Trophoblast cell (in vitro differentiated cells and primary cell): ENCODE measurements at regions not wholly inside any gene's neighbourhood (a gene's known extent, or its start where the extent isn't known, plus 50 kb on each side); places are given as distances from the start of the nearest gene placed in this dataset.

ENCODE experiments used
- DNase-seq, 2 donors: peaks; one replicate each; pipeline ENCODE4 v3.0.0-alpha.2; 2016
- H2AFZ ChIP-seq: 2 replicates; pipeline ENCODE4 v1.6.1; 2013; ENCODE audit warnings: low read length, moderate library complexity, mild to moderate bottlenecking; ENCODE audit not compliant: insufficient read depth, poor library complexity
- H2AK5ac ChIP-seq: 2 replicates; pipeline ENCODE4 v1.6.1; 2013; ENCODE audit warnings: mild to moderate bottlenecking, low read length
- H2BK120ac ChIP-seq: 2 replicates; pipeline ENCODE4 v1.6.1; 2013; ENCODE audit warnings: low read length, mild to moderate bottlenecking, moderate library complexity; ENCODE audit not compliant: insufficient read depth, poor library complexity
- H2BK12ac ChIP-seq: 2 replicates; pipeline ENCODE4 v1.6.1; 2013; ENCODE audit warnings: mild to moderate bottlenecking, low read length, moderate library complexity
- H2BK5ac ChIP-seq: 2 replicates; pipeline ENCODE4 v1.6.1; 2013; ENCODE audit warnings: low read length, low read depth, moderate library complexity, mild to moderate bottlenecking; ENCODE audit not compliant: poor library complexity
- H3K14ac ChIP-seq: 2 replicates; pipeline ENCODE4 v1.6.1; 2013; ENCODE audit warnings: mild to moderate bottlenecking, low read length
- H3K18ac ChIP-seq: 2 replicates; pipeline ENCODE4 v1.6.1; 2013; ENCODE audit warnings: mild to moderate bottlenecking, low read length
- H3K23ac ChIP-seq: 2 replicates; pipeline ENCODE4 v1.6.1; 2013; ENCODE audit warnings: low read length
- H3K27ac ChIP-seq: 2 replicates; pipeline ENCODE4 v1.5.1; 2013; ENCODE audit warnings: low read depth, mild to moderate bottlenecking, inconsistent platforms, low read length, moderate library complexity
- H3K27me3 ChIP-seq: 2 replicates; pipeline ENCODE4 v1.6.1; 2013; ENCODE audit warnings: inconsistent platforms, mild to moderate bottlenecking, low read length, moderate library complexity; ENCODE audit not compliant: insufficient read depth
- H3K36me3 ChIP-seq, 2 experiments: 1 replicate in 1 of 2; 2 replicates in 1 of 2; pipeline ENCODE4 v1.6.1; 2013; ENCODE audit warnings: low read length in 2 of 2, mild to moderate bottlenecking in 2 of 2, moderate library complexity in 1 of 2; ENCODE audit not compliant: insufficient read depth in 2 of 2, control insufficient read depth in 1 of 2
- H3K4ac ChIP-seq: 2 replicates; pipeline ENCODE4 v1.6.1; 2013; ENCODE audit warnings: low read depth, mild to moderate bottlenecking, low read length, moderate library complexity
- H3K4me1 ChIP-seq, 2 experiments: 1 replicate in 1 of 2; 2 replicates in 1 of 2; pipeline ENCODE4 v1.6.1; 2013; ENCODE audit warnings: low read length in 2 of 2, mild to moderate bottlenecking in 2 of 2, moderate library complexity in 1 of 2; ENCODE audit not compliant: insufficient read depth in 2 of 2, control insufficient read depth in 1 of 2
- H3K4me2 ChIP-seq: 2 replicates; pipeline ENCODE4 v1.6.1; 2013; ENCODE audit warnings: inconsistent platforms, mild to moderate bottlenecking, low read length, moderate library complexity
- H3K4me3 ChIP-seq: 2 replicates; pipeline ENCODE4 v1.5.1; 2013; ENCODE audit warnings: mild to moderate bottlenecking, low read depth, low read length, inconsistent platforms
- H3K79me1 ChIP-seq: one replicate; pipeline ENCODE4 v1.6.1; 2013; ENCODE audit warnings: low read length
- H3K79me2 ChIP-seq: 2 replicates; pipeline ENCODE4 v1.6.1; 2013; ENCODE audit warnings: low read length, mild to moderate bottlenecking; ENCODE audit not compliant: control insufficient read depth, insufficient read depth, poor library complexity
- H3K9ac ChIP-seq: 2 replicates; pipeline ENCODE4 v1.6.1; 2013; ENCODE audit warnings: mild to moderate bottlenecking, low read length
- H3K9me3 ChIP-seq: 2 replicates; pipeline ENCODE4 v1.6.1; 2013; ENCODE audit warnings: low read depth, mild to moderate bottlenecking, control low read depth, inconsistent platforms, low read length; ENCODE audit not compliant: insufficient read depth
- H4K12ac ChIP-seq: 2 replicates; pipeline ENCODE4 v1.6.1; 2013; ENCODE audit warnings: low read depth, mild to moderate bottlenecking, low read length, moderate library complexity
- H4K8ac ChIP-seq: 2 replicates; pipeline ENCODE4 v1.6.1; 2013; ENCODE audit warnings: low read depth, mild to moderate bottlenecking, low read length, moderate library complexity
- H4K91ac ChIP-seq: one replicate; pipeline ENCODE4 v1.6.1; 2013; ENCODE audit warnings: low read depth, mild to moderate bottlenecking, low read length, moderate library complexity
- WGBS: extraction: QIAGEN DNeasy Blood & Tissue Kit; methylation state at CpG from one replicate; pipeline ENCODE4 v1.1.7; 2013; ENCODE audit warnings: missing lambda C conversion rate; ENCODE audit not compliant: insufficient read length, insufficient coverage; ENCODE audit errors: extremely low coverage; 5-methylcytosine and 5-hydroxymethylcytosine counted together

- Histone ChIP-seq H4K12ac (no peak overlapping the region), H3K4ac (no peak overlapping the region), H3K36me3 (no peaks in the 10 kb centered on the region), H3K4me1 (no peaks in the 10 kb centered on the region), H3K4me2 (no peak overlapping the region), H4K8ac (no peak overlapping the region), H4K91ac (no peak overlapping the region), H2BK12ac (no peak overlapping the region), H3K18ac (no peak overlapping the region), H3K23ac (no peak overlapping the region), H3K4me3 (no peak overlapping the region), H2AFZ (no peak overlapping the region), H3K79me1 (no peaks in the 10 kb centered on the region), H2AK5ac (no peak overlapping the region), H3K9ac (no peak overlapping the region), H2BK5ac (no peak overlapping the region), H3K27ac (no peak overlapping the region), H3K27me3 (no peaks in the 10 kb centered on the region), H3K9me3 (peaks cover 6% of the 10 kb centered on the region), H3K14ac (no peak overlapping the region), H3K79me2 (no peaks in the 10 kb centered on the region), H2BK120ac (no peak overlapping the region)
- WGBS = no CpG with 5 or more reads among the region's 1 CpG
- no peak for DNase-seq
These were observed 421.2 kb upstream of the DAB1 start for GRCh38 chr1:57845041-57845440.

GRCh38 chr1:57844382-57844980 lies 420.6 kb upstream of the DAB1 start:
- no peak overlapping the region for H2AFZ ChIP-seq
- no peak overlapping the region for H2BK5ac ChIP-seq
- no peak overlapping the region for H2BK120ac ChIP-seq
- H3K27ac ChIP-seq = no peak overlapping the region
- no peaks in the 10 kb centered on the region for H3K27me3 ChIP-seq
- H4K8ac ChIP-seq = no peak overlapping the region
- no peak overlapping the region for H3K4me2 ChIP-seq
- no peak overlapping the region for H2BK12ac ChIP-seq
- H4K91ac ChIP-seq = no peak overlapping the region
- H3K18ac ChIP-seq = no peak overlapping the region
- H3K36me3 ChIP-seq = no peaks in the 10 kb centered on the region
- no peak overlapping the region for H2AK5ac ChIP-seq
- H3K14ac ChIP-seq = no peak overlapping the region
- H4K12ac ChIP-seq = no peak overlapping the region
- peaks cover 6% of the 10 kb centered on the region for H3K9me3 ChIP-seq
- no peak overlapping the region for H3K23ac ChIP-seq
- H3K79me2 ChIP-seq = no peaks in the 10 kb centered on the region
- H3K4me1 ChIP-seq = no peaks in the 10 kb centered on the region
- H3K79me1 ChIP-seq = no peaks in the 10 kb centered on the region
- H3K4ac ChIP-seq = no peak overlapping the region
- no CpG with 5 or more reads among the region's 3 CpGs for WGBS
- H3K4me3 ChIP-seq = no peak overlapping the region
- H3K9ac ChIP-seq = no peak overlapping the region
- DNase-seq = no peak

GRCh38 chr1:57843760-57844159 lies 419.9 kb upstream of the DAB1 start:
- no peak for DNase-seq
- no peak overlapping the region for H2BK12ac ChIP-seq
- no peak overlapping the region for H2AK5ac ChIP-seq
- no peak overlapping the region for H3K4me3 ChIP-seq
- no peak overlapping the region for H3K4ac ChIP-seq
- no peak overlapping the region for H2AFZ ChIP-seq
- no peak overlapping the region for H4K12ac ChIP-seq
- H4K8ac ChIP-seq = no peak overlapping the region
- H3K79me2 ChIP-seq = no peaks in the 10 kb centered on the region
- no peaks in the 10 kb centered on the region for H3K79me1 ChIP-seq
- no peak overlapping the region for H2BK120ac ChIP-seq
- no peak overlapping the region for H4K91ac ChIP-seq
- no peaks in the 10 kb centered on the region for H3K36me3 ChIP-seq
- H3K14ac ChIP-seq = no peak overlapping the region
- H3K9me3 ChIP-seq = peaks cover 6% of the 10 kb centered on the region
- H3K4me2 ChIP-seq = no peak overlapping the region
- H3K27me3 ChIP-seq = no peaks in the 10 kb centered on the region
- no peak overlapping the region for H3K23ac ChIP-seq
- H3K27ac ChIP-seq = no peak overlapping the region
- no peak overlapping the region for H2BK5ac ChIP-seq
- no peaks in the 10 kb centered on the region for H3K4me1 ChIP-seq
- no peak overlapping the region for H3K9ac ChIP-seq
- H3K18ac ChIP-seq = no peak overlapping the region

GRCh38 chr1:57839526-57839925 lies 415.7 kb upstream of the DAB1 start:
- H3K27me3 ChIP-seq = no peaks in the 10 kb centered on the region
- no peak overlapping the region for H2BK12ac ChIP-seq
- H3K9me3 ChIP-seq = peaks cover 6% of the 10 kb centered on the region
- no peak overlapping the region for H2BK120ac ChIP-seq
- H3K4ac ChIP-seq = no peak overlapping the region
- H3K36me3 ChIP-seq = no peaks in the 10 kb centered on the region
- H3K79me2 ChIP-seq = no peaks in the 10 kb centered on the region
- no peak overlapping the region for H3K4me2 ChIP-seq
- H4K8ac ChIP-seq = no peak overlapping the region
- H4K91ac ChIP-seq = no peak overlapping the region
- H3K14ac ChIP-seq = no peak overlapping the region
- no peak overlapping the region for H3K27ac ChIP-seq
- no peak for DNase-seq
- H3K4me3 ChIP-seq = no peak overlapping the region
- no peaks in the 10 kb centered on the region for H3K79me1 ChIP-seq
- H2BK5ac ChIP-seq = no peak overlapping the region
- H3K23ac ChIP-seq = no peak overlapping the region
- H2AK5ac ChIP-seq = no peak overlapping the region
- no peaks in the 10 kb centered on the region for H3K4me1 ChIP-seq
- no CpG with 5 or more reads among the region's 1 CpG for WGBS
- H3K9ac ChIP-seq = no peak overlapping the region
- no peak overlapping the region for H3K18ac ChIP-seq
- H2AFZ ChIP-seq = no peak overlapping the region
- no peak overlapping the region for H4K12ac ChIP-seq
